ENCODE measurements at regions not wholly inside any gene's neighbourhood (a gene's known extent, or its start where the extent isn't known, plus 50 kb on each side); places are given as distances from the start of the nearest gene placed in this dataset.

GRCh38 chr4:180850318-180850940 lies 1392.8 kb upstream of the TENM3 start:
- H3K27ac ChIP-seq (ENCODE audit: low read depth, low read length), result no peak overlapping the region
- WGBS, 3 donors, result 71 to 87% (median 85%) methylated on average over 4 of the region's 4 CpGs

GRCh38 chr4:180852738-180853137 lies 1390.5 kb upstream of the TENM3 start:
- WGBS, 3 donors, result 64 to 70% (median 68%) methylated on average over 6 of the region's 6 CpGs
- no peak overlapping the region for H3K27ac ChIP-seq (ENCODE audit: low read depth, low read length)

DNA sequence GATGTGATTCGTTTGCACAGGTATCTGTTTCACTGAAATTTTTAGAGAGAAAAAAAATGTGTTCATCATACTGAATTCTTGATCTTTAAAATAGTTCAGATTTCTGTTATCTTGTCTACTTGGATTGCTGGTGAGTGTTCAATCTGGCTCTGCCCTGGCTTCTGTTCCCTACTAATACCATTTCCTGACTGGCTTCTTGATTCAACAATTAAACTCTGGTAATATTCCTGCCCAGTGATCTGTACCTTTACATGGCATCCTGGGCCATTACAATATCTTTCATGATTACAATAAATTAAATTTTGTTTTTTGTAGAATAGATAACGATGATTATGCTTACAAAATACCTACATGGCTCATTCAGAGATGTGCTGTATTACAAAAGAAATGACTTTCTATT lies 1388.0 kb upstream of the TENM3 start:
- WGBS, 3 donors, result 71 to 72% (median 72%) methylated on average over 2 of the region's 2 CpGs
- H3K27ac ChIP-seq (ENCODE audit: low read depth, low read length), result no peak overlapping the region

GRCh38 chr4:180860089-180860720 lies 1383.0 kb upstream of the TENM3 start:
- no peak overlapping the region for H3K27ac ChIP-seq (ENCODE audit: low read depth, low read length)
- WGBS, 3 donors, result 52 to 61% (median 56%) methylated on average over 12 of the region's 12 CpGs

DNA sequence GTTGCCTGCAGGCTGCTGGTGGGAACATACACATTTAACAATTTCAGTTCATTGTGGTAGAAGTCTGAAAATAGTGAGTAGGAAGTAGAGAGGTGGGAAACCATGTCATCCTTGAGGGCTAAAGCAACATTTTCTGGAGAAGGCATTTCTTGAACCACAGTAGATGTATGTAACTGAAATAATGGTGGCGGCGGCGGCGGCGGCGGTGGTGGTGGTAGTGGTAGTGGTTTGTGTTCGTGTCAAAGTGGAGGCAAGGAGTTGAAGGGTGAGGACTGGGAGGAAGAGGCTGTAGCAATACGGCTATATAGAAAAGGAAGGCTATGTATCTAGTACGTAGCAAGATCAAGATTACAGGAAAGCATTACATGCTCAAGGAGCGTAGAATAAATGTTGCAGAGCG lies 1381.6 kb upstream of the TENM3 start:
- WGBS, 3 donors, result 86 to 91% (median 91%) methylated on average over 11 of the region's 11 CpGs
- no peak overlapping the region for H3K27ac ChIP-seq (ENCODE audit: low read depth, low read length)

GRCh38 chr4:180866933-180867643 lies 1376.1 kb upstream of the TENM3 start:
- no peak overlapping the region for H3K27ac ChIP-seq (ENCODE audit: low read depth, low read length)
- WGBS, 3 donors, result 86 to 89% (median 87%) methylated on average over 16 of the region's 16 CpGs

DNA sequence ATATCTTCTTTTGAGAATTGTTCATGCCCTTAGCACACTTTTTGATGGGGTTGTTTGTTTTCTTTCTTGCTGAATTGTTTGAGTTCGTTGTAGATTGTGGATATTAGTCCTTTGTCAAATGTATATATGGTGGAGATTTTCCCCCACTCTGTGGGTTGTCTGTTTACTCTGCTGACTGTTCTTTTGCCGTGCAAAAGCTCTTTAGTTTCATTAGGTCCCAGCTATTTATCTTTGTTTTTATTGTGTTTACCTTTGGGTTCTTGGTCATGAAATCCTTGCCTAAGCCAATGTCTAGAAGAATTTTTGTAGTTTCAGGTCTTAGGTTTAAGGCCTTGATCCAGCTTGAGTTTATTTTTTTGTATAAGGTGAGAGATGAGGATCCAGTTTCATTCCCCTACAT lies 1372.6 kb upstream of the TENM3 start:
- WGBS, 3 donors, result 19 to 53% (median 48%) methylated on average over 2 of the region's 2 CpGs
- H3K27ac ChIP-seq (ENCODE audit: low read depth, low read length), result no peak overlapping the region

- H3K27ac ChIP-seq (ENCODE audit: low read depth, low read length), result no peak overlapping the region
- 0% methylated on average over 1 of the region's 1 CpG for WGBS, 3 donors
These were observed 1344.9 kb upstream of the TENM3 start for GRCh38 chr4:180898305-180898704.

- H3K27ac ChIP-seq (ENCODE audit: low read depth, low read length), result no peak overlapping the region
- WGBS, 3 donors, result 86 to 93% (median 93%) methylated on average over 4 of the region's 4 CpGs
These were observed 1342.4 kb upstream of the TENM3 start for GRCh38 chr4:180900781-180901180.

DNA sequence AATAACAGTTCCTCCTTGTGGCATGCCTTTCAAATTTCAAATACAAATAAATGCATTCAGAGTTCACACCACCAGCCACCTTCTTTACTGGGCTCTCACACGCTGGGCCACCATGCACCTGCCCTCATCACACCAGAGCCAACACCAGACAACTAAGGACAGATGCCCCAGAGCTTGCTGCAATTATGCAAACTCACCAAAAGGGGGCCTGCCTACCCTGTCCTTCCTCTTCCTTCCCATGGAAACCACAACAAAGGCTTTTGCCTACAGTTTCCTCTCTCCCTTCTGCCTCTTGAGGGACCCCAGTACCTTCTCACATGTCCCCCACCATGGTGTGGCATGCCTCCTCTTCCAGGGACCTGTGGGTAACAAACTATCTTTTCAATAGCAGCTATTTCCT lies 1333.9 kb upstream of the TENM3 start:
- WGBS, 3 donors, result 62 to 84% (median 76%) methylated on average over 1 of the region's 1 CpG
- H3K27ac ChIP-seq (ENCODE audit: low read depth, low read length), result no peak overlapping the region

- H3K27ac ChIP-seq (ENCODE audit: low read depth, low read length), result no peak overlapping the region
- 45 to 68% (median 46%) methylated on average over 1 of the region's 1 CpG for WGBS, 3 donors
These were observed 1329.5 kb upstream of the TENM3 start for GRCh38 chr4:180913750-180914149.

DNA sequence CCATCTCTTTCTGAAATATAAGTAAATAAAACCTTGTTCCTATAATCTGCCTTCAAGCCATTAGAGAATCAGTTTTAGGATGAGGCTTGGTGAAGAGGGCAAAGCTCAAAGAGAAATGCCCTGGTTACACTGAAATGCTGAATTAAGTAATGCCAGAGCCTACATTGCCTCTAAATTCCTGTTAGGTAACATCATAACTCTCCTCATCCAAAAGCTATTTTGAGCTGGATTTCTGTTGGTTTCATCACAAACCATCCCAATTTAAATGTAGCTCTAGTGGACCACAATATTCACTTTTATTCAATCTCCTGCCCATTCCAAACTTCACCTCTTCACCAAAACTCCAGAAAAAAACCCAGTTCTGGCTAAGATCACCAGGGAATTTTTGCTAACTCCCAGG lies 1319.7 kb upstream of the TENM3 start:
- no peak overlapping the region for H3K27ac ChIP-seq (ENCODE audit: low read depth, low read length)

DNA sequence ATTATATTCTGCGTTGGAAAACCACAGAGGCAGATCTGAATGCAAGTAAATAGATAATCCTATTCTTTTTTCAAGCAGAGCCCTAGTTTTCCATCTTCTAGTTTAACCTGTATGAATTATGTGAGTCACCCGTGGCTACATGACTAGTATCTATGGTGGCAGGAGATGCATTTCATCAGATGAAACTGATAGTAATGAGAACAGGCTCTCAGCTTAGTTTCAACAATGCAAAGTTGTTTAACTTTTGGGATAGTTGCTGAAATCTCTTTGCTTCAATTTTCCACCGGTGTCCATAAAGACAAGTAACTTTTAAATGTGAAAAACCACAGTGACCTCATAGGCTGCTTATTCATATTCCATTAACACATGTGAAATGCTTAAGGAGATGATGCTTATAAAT lies 1317.4 kb upstream of the TENM3 start:
- no peak overlapping the region for H3K27ac ChIP-seq (ENCODE audit: low read depth, low read length)
- 79 to 80% (median 80%) methylated on average over 3 of the region's 3 CpGs for WGBS, 3 donors

GRCh38 chr4:180926277-180926676 lies 1316.9 kb upstream of the TENM3 start:
- no peak overlapping the region for H3K27ac ChIP-seq (ENCODE audit: low read depth, low read length)
- WGBS, 3 donors, result 38 to 59% (median 45%) methylated on average over 1 of the region's 1 CpG

DNA sequence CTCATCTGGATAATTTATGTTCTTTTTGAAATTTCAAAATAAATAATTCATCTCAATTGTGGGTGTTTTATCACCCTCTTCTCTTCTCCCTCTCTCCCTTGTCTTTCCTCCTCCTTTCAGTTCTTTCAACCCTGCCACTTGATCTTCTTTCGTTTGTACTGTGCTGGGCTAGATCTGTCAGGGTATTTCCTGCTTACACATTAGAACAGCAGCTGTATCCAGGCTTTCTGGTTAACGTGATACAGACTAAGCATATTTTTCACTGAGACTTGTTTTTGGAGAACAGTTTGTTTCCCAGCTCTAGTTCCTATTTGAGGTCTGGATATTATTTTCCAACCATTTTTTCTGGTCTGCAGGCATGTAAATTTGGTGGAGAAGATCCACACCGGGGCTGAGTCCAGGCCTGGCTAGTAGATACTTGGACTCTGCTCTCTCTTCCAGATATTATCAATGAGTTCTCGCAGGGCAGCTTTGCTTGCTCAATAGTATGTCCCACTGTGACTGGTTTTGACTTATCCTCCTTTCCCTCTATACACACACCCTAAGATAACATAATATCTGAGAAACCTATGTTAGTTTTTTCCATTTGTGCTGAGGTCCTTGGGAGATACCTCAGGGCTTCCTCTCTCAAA lies 1310.7 kb upstream of the TENM3 start:
- H3K27ac ChIP-seq (ENCODE audit: low read depth, low read length), result no peak overlapping the region
- WGBS, 3 donors, result 24 to 42% (median 26%) methylated on average over 4 of the region's 4 CpGs

- WGBS, 3 donors, result 30 to 46% (median 35%) methylated on average over 3 of the region's 3 CpGs
- H3K27ac ChIP-seq (ENCODE audit: low read depth, low read length), result no peak overlapping the region
These were observed 1306.1 kb upstream of the TENM3 start for GRCh38 chr4:180937083-180937482.

DNA sequence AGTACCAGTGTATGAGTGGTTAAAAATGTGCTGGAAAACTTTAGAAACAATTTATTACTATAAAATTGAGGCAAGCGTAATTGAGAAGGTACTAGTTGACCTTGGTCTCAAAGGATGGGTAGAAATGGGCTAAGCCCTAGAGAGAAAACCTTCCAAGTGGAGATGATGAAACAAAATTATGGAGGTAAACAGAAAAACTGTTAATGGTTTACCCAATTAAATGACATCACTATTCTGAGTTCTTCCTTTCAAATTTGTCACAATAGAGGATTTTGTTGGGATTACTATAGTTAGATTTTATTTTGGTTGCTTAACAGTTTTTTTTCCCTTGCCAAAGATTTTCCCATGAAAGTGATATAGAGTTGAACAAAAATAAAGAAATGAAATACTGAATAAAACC lies 1302.5 kb upstream of the TENM3 start:
- H3K27ac ChIP-seq (ENCODE audit: low read depth, low read length), result no peak overlapping the region
- 74 to 89% (median 88%) methylated on average over 1 of the region's 1 CpG for WGBS, 3 donors

DNA sequence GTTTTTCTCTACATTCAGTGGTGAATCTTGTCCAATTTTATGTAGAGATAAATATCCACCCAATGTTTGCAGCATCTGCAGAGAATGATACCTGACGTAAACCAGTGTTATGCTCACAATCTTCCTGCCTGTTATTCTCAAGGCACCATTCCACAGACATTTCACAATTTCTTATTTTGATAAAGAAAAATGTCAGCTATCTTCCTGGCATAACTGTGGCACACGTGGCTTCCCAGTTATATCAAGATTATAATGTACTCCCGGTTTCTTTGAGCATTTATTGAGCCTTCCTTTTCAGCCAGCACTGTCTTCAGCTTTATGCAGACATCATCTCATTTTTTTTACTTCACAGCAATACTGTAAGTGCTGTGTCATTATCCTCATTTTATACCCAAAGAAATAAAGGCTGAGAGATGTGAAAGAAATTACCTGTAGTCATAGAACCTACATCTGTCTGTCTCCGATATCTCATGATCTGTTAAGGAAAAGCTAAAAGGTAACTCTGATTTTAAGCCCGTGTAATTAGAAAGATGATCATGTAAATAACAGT lies 1300.8 kb upstream of the TENM3 start:
- no peak overlapping the region for H3K27ac ChIP-seq (ENCODE audit: low read depth, low read length)
- 69 to 82% (median 78%) methylated on average over 5 of the region's 5 CpGs for WGBS, 3 donors

DNA sequence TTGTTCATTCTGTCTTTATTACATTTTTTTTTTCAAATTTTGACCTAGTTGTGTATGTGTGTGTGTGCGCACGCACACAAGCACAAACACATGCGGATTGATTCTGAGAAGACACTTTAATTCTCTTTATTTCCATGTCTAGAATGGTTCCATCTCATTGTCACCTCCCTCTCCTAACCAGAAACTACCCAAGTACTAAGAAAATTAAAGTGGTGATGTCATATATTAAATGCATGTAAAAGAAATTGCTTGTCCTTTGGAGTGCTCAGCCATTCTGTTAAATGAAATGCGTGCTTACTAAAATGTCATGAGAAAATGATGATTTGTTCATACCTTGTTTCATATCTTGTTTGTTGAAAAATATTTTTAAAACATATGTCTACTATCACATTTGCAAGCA lies 1297.0 kb upstream of the TENM3 start:
- no peak overlapping the region for H3K27ac ChIP-seq (ENCODE audit: low read depth, low read length)
- WGBS, 3 donors, result 90 to 98% (median 91%) methylated on average over 4 of the region's 4 CpGs
